ENCODE measurements at regions not wholly inside any gene's neighbourhood (a gene's known extent, or its start where the extent isn't known, plus 50 kb on each side); places are given as distances from the start of the nearest gene placed in this dataset.

GRCh38 chr11:127412722-127413380, 412.3 kb upstream of the KIRREL3 start:
- CTCF ChIA-PET: interaction anchor here (0.6 kb wide), 1 partner anchor 854 kb away, joined by 3 read pairs; no protein-coding TSS in a partner anchor
- Histone ChIP-seq H3K4me3 (ENCODE audit: control extremely low read depth in 1 of 5, extremely low read depth in 1 of 5, insufficient read depth in 1 of 5, low read depth in 2 of 5, low read length in 4 of 5) (no peak overlapping the region), H3K4me2 (replicated peaks; ENCODE audit: low read depth, low read length, poor library complexity, severe bottlenecking) (no peak overlapping the region), H3K9ac (ENCODE audit: low read length) (no peak overlapping the region), H3K27me3 (replicated peaks in 1 of 4; ENCODE audit: control extremely low read depth in 1 of 4, control insufficient read depth in 3 of 4, insufficient read depth in 4 of 4, low read length in 3 of 4) (no peaks in the 10 kb centered on the region), H3K36me3 (replicated peaks in 1 of 2; ENCODE audit: control extremely low read depth in 1 of 2, control insufficient read depth in 1 of 2, extremely low read depth in 1 of 2, insufficient read depth in 2 of 2, low read length in 1 of 2) (no peaks in the 10 kb centered on the region), H3K79me2 (ENCODE audit: control insufficient read depth, insufficient read depth, low read length) (no peaks in the 10 kb centered on the region), H3K9me3 (ENCODE audit: control extremely low read depth in 1 of 3, control insufficient read depth in 2 of 3, insufficient read depth in 1 of 3, low read length in 2 of 3) (peaks cover 1 to 29% (median 3%) of the 10 kb centered on the region in 3 donors), H4K20me1 (ENCODE audit: control insufficient read depth, insufficient read depth, low read length, poor library complexity, severe bottlenecking) (no peaks in the 10 kb centered on the region), H2AFZ (ENCODE audit: insufficient read depth, low read depth, low read length, poor library complexity, severe bottlenecking) (no peak overlapping the region), H3K27ac (ENCODE audit: low read length in 2 of 2) (no peak overlapping the region), H3K4me1 (ENCODE audit: control insufficient read depth in 2 of 2, insufficient read depth in 2 of 2, low read length in 2 of 2) (no peaks in the 10 kb centered on the region)
- POLR2A ChIA-PET: no interaction called here
- no peak for TF ChIP-seq EZH2 (IDR thresholded peaks at IDR 0.05; ENCODE audit: borderline replicate concordance, insufficient read depth, low read depth, low read length, poor library complexity, severe bottlenecking)
- no peak for TF ChIP-seq CTCF (IDR thresholded peaks at IDR 0.05)
- intact Hi-C loops (cut with micrococcal nuclease): no loop called here
- Mint-ChIP-seq H3K27me3 (no peaks in the 10 kb centered on the region), H3K9me3 (ENCODE audit: insufficient read depth) (no peaks in the 10 kb centered on the region), H3K4me3 (no peak overlapping the region), H3K27ac (no peak overlapping the region), H3K4me1 (no peaks in the 10 kb centered on the region)
- ATAC-seq (ENCODE audit: low read depth) (no peak), DNase-seq (no peak)
- 85% methylated on average over 6 of the region's 11 CpGs for WGBS (ENCODE audit: insufficient coverage)

- TF ChIP-seq CTCF (IDR thresholded peaks at IDR 0.05): no peak
- TF ChIP-seq EZH2 (IDR thresholded peaks at IDR 0.05; ENCODE audit: borderline replicate concordance, insufficient read depth, low read depth, low read length, poor library complexity, severe bottlenecking): no peak
- WGBS (ENCODE audit: insufficient coverage): 91% methylated on average over 8 of the region's 8 CpGs
- Mint-ChIP-seq H3K27me3 (no peaks in the 10 kb centered on the region), H3K4me1 (no peaks in the 10 kb centered on the region), H3K27ac (no peak overlapping the region), H3K9me3 (ENCODE audit: insufficient read depth) (no peaks in the 10 kb centered on the region), H3K4me3 (no peak overlapping the region)
- Histone ChIP-seq H4K20me1 (ENCODE audit: control insufficient read depth, insufficient read depth, low read length, poor library complexity, severe bottlenecking) (no peaks in the 10 kb centered on the region), H3K9ac (ENCODE audit: low read length) (no peak overlapping the region), H3K36me3 (replicated peaks in 1 of 2; ENCODE audit: control extremely low read depth in 1 of 2, control insufficient read depth in 1 of 2, extremely low read depth in 1 of 2, insufficient read depth in 2 of 2, low read length in 1 of 2) (no peaks in the 10 kb centered on the region), H3K4me3 (ENCODE audit: control extremely low read depth in 1 of 5, extremely low read depth in 1 of 5, insufficient read depth in 1 of 5, low read depth in 2 of 5, low read length in 4 of 5) (no peak overlapping the region), H2AFZ (ENCODE audit: insufficient read depth, low read depth, low read length, poor library complexity, severe bottlenecking) (no peak overlapping the region), H3K79me2 (ENCODE audit: control insufficient read depth, insufficient read depth, low read length) (no peaks in the 10 kb centered on the region), H3K4me2 (replicated peaks; ENCODE audit: low read depth, low read length, poor library complexity, severe bottlenecking) (no peak overlapping the region), H3K4me1 (ENCODE audit: control insufficient read depth in 2 of 2, insufficient read depth in 2 of 2, low read length in 2 of 2) (no peaks in the 10 kb centered on the region), H3K9me3 (ENCODE audit: control extremely low read depth in 1 of 3, control insufficient read depth in 2 of 3, insufficient read depth in 1 of 3, low read length in 2 of 3) (peaks cover 1 to 29% (median 3%) of the 10 kb centered on the region in 3 donors), H3K27me3 (replicated peaks in 1 of 4; ENCODE audit: control extremely low read depth in 1 of 4, control insufficient read depth in 3 of 4, insufficient read depth in 4 of 4, low read length in 3 of 4) (no peaks in the 10 kb centered on the region), H3K27ac (ENCODE audit: low read length in 2 of 2) (no peak overlapping the region)
- CTCF ChIA-PET: no interaction called here
- DNase-seq (no peak), ATAC-seq (ENCODE audit: low read depth) (no peak)
- POLR2A ChIA-PET: no interaction called here
- intact Hi-C loops (cut with micrococcal nuclease): no loop called here
Observed at GRCh38 chr11:127412234-127412633, 411.7 kb upstream of the KIRREL3 start.

All from B cell (primary cell).